ENCODE measurements at regions not wholly inside any gene's neighbourhood (a gene's known extent, or its start where the extent isn't known, plus 50 kb on each side); places are given as distances from the start of the nearest gene placed in this dataset.

GRCh38 chr5:104178066-104178465 is 615.5 kb upstream of the NUDT12 start:
- no peak for TF ChIP-seq POLR2A (IDR thresholded peaks at IDR 0.05)
- no peak for TF ChIP-seq CTCF (IDR thresholded peaks at IDR 0.05 in 4 of 5, conservative IDR thresholded peaks at IDR 0.05 in 1 of 5)
